ENCODE measurements at regions not wholly inside any gene's neighbourhood (a gene's known extent, or its start where the extent isn't known, plus 50 kb on each side); places are given as distances from the start of the nearest gene placed in this dataset.
"Not testable (repeated sequence)": the region's sequence is repeated elsewhere in the genome, so short reads cannot be mapped to it uniquely, and the experiment has no call there.

DNA sequence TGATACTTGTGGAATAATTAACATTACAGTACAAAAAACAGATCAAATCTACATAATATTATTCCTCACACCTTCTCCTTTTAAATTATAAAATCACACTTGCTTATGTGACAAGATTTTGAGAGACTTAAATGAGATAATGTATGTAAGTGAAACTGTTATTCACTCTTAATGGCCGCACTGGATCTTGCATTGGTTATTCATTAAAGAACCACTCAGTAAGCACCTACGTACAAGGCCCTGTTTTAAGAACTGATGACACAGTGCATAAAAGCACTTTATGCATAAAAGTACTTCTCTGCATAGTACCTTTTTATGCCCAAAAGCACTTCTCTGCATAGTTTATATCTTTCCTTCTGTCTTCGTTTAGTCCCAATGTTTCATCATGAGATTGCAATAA, 172.1 kb downstream of the GOLGA6L6 start:
- no peak for DNase-seq (ENCODE audit: extremely low read depth, low read depth)

DNA sequence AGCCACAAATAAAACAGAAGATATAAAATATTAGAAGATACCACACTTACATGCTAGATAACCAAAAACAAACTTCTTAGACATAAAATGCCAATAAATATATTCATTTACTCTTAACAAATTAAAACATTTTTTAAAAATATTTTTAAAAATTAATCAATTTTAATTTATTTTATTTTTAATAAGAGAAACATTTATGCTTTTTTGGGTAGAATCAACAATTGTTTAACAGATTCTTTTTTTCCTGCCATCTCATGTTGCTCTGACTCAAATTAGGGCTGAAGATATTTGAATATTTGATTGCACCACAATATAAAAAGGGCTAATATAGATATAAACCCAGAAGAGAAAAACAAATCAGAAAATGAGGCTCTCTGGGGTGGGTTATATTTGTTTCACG, 172.6 kb downstream of the GOLGA6L6 start:
- no peak for DNase-seq (ENCODE audit: extremely low read depth, low read depth)

DNA sequence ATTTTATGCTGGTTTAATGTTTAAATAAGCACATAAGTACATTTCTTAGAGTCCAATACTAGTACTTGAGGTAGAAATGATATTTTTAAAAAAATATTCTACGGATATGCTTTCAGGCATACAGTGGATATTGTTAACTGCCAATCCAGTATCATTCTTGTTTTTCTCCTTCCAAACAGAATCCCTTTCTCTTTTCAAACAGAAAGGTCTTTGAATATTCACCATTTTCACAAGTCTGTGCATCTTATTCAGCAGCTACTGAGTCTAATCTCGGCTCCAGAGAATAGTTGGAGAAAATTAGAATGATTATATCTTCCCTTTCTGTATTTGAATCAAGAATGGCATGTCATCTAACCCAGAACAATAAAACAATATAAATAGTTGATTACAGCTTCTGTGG, 174.5 kb downstream of the GOLGA6L6 start:
- no peak for DNase-seq (ENCODE audit: extremely low read depth, low read depth)

DNA sequence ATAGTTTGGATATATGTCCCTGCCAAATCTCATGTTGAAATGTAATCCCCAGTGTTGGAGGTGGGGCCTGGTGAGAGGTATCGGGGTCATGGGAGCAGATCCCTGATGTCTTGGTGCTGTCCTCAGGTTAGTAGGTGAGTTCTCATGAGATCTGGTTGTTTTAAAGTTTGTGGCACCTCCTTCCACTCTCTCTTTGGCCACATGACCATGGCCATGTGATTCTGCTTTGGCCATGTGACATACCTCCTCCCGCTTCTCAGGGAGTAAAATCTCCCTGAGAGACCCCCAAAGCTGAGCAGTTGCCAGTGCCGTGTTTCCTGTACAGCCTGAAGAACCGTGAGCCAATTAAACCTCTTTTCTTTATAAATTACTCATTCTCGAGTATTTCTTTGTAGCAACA, 178.0 kb downstream of the GOLGA6L6 start:
- DNase-seq (ENCODE audit: extremely low read depth, low read depth): not testable (repeated sequence)

DNA sequence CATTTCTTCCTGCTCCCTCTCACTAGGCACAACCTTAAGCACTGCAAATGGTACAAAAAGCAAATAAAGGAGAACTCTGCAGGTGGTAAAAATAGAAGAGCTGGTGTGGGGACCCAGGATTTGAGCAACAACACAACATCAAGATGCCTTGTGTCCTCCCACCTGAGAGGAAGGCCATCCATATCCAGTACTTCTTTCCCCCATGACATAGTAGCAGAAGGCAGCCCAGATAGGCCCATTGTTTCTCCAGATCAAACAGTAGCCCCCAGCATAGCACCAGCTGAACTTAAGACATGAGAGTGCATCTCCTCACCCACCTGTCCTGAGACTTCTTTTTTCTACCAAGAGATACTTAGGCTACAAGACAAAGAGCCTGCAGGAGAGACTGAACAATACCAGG, 180.5 kb downstream of the GOLGA6L6 start:
- DNase-seq (ENCODE audit: extremely low read depth, low read depth): no peak

DNA sequence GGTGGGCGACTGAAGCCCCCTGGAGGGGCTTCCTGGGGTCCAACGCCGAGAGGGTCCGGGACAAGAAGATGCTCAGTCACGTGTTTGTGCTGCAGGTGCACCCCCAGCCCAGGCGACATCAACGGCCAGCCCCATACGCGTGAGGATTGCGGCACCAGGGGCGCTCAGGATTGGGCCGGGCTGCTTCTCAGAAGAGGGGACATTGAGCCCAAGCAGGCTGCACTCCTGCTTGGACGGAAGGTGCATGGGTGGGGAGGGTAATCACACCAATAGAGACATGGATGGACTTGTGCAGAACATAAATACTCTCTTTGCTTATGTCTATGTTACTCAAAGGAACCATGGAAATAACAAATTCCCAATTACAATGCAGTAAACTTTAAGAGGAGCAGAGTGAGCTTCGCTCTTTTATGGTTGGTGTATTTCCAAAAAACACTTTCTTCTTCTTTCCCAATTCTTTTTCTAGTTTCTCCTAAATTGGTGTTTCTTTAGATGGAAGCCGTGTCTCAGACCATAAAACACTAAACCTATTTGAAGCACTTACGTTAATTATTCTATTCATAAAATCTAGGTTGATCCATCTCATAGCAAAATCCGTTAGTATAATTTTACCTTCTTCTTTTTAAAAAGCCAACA, 182.7 kb downstream of the GOLGA6L6 start:
- no peak for DNase-seq (ENCODE audit: extremely low read depth, low read depth)

DNA sequence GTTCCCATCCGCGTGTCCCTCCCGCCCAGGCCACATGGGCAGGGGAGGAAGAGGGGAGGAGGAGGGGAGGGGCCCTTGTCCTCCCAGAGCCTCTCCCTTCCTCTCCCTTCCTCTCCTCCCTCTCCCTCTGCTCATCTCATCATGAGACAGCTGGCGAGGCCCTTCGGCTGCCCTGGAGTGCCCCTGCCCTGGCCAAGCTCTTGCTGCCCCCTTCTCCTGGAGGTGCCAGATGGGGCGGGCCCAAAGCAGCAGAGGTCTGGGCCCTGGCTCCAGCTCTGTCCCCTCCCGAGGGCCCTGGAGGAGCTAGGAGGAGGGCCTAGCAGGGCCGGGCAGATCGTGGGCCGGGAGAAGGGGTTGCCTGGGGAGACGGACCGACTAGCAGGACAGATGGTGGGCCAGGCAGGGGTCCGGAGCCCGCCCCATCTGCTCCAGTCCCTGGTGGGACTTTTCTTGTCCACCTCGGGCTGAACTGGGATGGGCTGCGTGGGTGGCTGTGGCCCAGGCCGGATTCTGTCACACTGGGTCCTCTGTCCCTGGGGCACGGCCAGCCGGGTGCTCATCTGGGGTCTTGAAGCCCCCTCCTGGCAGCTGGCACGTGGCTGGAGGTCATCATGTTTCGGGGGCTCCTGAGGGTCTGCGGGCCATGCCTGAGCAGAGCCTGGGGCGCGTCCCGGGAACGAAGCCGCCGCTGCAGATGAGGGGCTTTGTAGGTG, 183.4 kb downstream of the GOLGA6L6 start:
- DNase-seq (ENCODE audit: extremely low read depth, low read depth): no peak

DNA sequence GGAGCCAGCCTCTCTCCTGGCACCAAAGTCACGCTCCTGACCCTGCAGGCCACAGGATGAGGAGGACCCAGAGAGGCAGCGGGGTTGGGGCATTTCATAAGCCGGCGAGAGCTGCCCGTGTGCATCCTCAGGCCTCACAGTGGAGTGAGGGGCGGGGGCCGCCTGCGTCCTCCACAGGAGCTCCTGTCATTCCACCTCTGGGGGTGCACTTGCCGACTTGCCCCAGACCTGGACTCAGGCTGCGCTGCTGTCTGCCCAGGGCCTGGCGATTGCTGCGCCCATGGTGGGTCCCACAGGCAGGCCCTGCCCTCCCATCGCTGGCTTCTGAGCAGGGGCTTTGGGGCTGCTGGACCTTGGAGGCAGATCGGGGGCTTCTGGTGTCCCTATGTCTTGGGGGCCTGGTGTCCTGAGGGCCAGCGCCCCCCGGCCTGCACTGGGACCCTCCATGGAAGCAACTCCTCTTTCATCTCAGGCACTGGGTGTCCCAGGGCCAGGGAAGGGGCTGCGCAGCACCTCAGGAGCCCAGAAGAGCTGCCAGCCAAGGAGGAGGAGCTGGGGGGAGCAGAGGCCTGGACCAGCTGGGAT, 184.0 kb downstream of the GOLGA6L6 start:
- no peak for DNase-seq (ENCODE audit: extremely low read depth, low read depth)

DNA sequence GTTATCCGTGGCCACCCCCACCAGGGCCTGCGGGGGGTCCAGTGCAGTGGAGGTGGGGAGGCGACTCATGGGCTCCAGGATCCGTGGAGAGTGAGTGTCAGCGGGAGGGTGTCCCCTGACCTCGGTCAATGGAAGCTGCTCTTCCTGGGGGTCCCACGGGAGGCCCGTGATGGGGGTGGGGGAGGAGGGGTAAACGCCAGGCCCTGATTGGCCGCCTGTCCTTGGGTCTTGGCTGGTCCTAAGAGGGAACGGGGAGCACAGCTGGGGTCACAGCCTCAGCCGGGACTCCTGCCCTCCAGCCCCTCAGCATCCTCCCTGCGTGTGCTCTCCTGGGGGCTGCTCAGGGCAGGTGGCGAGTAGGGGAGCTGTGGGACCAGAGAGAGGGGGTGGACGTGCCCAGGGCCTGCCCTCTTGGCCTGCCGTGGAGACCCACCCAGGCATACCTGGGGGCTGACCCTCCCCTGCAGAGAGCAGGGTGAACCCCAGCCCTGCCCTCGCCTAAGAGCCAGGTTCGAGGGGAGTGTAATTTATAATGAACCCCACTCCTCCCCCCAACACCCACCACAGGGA, 184.6 kb downstream of the GOLGA6L6 start:
- DNase-seq (ENCODE audit: extremely low read depth, low read depth): no peak

DNA sequence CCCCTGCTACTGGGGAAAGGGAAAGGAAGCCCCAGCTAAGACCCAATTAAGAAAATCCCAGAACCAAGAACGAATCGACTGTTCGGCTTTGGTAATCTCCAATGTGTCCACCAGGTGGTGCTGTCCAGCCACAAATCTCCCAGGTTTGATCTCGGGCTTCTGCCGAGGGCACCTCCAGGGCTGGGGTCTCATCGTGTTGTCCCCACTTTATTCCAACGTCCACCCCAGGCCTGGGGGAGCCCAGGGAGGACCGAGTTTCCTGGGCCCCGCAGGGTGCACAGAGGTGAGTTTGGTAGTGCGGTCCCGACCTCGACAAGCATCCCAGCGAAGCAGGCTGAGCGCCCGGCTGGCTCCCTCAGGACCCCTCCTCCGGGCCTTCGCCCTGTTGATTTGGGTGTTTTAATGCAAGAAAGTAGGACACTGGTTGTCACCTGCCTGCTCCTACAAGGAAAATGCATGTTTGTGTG, 185.1 kb downstream of the GOLGA6L6 start:
- peak; percentile 90 for DNase-seq (ENCODE audit: extremely low read depth, low read depth)

DNA sequence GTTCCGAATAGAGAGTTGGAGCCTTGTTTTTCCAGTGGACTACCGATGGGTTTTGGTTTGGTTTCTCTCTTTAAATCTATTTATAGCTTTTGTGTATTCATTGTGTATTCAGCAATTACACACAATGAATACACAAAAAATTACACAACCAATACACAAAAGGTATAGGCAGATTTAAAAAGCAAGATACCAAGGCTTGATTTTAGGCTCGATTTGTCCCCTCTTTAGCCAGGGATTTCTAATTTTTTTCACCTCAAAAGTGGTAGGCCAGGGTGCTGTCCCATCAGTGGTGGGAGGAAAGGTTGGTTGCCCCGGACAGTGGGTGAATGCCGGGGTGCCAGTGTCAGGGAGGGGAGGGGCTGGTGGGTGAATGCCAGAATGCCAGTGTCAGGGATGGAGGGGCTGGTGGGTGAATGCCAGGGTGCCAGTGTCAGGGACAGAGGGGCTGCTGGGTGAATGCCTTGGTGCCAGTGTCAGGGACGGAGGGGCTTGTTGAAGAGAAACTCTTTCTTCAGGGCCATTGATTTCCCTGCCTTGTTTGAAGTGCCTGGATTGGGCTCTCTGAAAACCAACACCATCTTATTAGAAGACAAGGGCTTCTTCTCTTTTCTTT, 186.2 kb downstream of the GOLGA6L6 start:
- no peak for DNase-seq (ENCODE audit: extremely low read depth, low read depth)

DNA sequence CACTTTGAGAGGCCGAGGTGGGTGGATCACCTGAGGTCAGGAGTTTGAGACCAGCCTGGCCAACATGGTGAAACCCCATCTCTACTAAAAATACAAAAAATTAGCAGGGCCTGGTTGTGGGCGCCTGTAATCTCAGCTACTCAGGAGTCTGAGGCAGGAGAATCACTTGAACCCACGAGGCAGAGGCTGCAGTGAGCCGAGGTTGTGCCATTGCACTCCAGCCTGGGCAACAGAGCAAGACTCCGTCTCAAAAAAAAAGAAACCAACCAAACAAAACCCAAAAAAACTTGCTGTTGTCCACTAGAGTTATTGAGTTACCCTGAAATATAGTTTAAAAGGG, 186.7 kb downstream of the GOLGA6L6 start:
- DNase-seq (ENCODE audit: extremely low read depth, low read depth): not testable (repeated sequence)

DNA sequence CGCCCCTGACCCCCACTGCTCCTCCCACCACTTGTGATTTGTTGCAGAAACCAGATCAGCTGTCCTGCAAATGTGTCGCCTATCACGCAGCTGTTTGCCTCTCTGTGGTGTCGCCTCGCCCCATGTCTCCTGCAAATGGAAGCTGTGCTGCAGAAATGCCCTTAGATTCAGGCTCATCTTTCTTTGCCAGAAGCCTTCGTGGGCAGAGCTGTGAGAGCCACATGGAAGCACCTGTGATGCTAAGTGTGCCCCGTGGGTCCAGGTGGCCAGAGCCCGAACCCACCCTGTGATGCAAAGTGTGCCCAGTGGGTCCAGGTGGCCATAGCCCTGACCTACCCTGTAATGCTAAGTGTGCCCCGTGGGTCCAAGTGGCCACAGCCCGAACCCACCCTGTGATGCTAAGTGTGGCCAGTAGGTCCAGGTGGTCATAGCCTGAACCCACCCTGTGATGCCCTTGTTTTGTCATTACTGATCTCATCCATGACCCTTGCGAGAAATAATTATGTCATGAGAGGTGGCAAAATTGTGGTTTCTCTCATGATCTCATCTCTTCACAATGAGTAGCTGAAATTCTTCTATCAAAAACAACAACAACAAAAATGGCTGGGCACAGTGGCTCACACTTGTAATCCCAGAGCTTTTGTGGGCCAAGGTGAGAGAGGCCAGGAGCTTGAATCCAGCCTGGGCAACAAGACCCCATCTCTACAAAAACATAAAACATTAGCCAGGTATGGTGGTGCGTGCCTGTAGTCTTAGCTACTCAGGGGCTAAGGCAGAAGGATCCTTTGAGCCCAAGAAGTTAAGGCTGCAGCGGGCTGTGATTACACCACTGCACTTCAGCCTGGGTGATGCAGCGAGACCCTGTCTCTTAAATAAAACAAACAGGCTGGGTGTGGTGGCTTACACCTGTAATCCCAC, 187.4 kb downstream of the GOLGA6L6 start:
- no peak for DNase-seq (ENCODE audit: extremely low read depth, low read depth)

DNA sequence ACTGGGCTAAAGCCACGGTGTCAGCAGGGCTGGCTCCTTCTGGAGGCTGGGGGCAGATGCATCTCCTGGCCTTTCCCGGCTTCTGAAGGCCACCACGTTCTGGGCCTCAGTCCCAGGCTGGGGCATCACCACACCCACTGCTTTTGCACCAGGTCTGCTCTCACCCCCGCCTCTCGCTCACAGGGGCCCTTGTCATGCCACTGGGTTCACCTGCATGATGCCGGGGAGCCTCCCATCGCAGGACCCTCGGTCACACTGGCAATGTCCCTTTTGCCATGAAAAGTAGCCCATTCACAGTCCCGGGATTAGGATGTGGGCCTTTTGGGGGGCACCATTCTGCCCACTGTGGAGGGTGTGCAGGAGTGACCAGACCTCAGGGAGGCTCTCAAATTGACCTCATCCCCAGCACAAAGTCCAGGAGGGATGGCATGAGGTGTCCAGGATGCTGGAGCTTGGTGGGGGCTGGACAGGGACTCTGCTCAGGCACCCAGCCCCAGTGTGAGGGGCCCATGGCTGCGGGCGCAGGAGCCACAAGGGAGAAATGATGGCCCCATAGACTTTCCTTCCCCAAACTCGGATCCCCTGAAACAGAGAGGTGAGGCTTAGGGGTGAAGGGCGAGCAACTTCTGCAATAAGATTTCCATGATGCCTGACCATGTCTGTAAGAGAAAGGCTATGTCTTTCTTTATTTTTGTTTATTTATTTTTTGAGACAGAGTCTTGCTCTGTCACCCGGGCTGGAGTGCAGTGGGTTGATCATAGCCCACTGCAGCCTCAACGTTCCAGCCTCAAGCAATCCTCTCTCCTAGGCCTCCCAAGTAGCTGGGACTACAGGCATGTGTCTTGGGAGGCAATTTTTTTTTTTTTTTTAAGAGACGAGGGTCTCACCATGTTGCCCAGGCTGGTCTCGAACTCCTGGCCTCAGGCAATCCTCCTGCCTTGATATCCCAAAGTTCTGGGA, 189.1 kb downstream of the GOLGA6L6 start:
- no peak for DNase-seq (ENCODE audit: extremely low read depth, low read depth)

DNA sequence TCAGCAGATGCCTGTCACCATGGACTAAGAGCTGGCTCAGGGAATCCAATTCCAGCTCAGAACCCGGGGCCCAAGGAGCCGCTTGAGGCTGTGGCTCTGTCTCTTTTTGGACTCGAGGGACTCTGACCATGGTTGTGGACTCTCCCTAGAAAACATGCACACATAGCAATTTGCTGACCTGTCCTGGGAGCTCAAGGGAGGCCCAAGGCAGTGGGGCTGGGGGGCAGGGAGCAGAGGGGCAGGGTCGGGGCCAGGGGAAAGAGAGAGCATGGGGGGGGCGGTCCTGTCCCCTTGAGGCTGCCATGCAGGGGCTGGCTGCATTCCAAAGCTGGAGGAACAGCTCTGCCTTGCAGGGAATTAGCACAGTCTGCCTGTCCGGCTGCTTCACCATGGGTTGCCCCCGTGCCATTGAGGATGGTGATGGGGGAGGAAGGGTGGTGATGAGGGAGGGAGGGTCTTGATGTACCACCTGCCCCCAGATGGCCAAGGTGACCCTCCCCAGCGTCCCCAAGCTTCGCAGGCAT, 190.1 kb downstream of the GOLGA6L6 start:
- no peak for DNase-seq (ENCODE audit: extremely low read depth, low read depth)

DNA sequence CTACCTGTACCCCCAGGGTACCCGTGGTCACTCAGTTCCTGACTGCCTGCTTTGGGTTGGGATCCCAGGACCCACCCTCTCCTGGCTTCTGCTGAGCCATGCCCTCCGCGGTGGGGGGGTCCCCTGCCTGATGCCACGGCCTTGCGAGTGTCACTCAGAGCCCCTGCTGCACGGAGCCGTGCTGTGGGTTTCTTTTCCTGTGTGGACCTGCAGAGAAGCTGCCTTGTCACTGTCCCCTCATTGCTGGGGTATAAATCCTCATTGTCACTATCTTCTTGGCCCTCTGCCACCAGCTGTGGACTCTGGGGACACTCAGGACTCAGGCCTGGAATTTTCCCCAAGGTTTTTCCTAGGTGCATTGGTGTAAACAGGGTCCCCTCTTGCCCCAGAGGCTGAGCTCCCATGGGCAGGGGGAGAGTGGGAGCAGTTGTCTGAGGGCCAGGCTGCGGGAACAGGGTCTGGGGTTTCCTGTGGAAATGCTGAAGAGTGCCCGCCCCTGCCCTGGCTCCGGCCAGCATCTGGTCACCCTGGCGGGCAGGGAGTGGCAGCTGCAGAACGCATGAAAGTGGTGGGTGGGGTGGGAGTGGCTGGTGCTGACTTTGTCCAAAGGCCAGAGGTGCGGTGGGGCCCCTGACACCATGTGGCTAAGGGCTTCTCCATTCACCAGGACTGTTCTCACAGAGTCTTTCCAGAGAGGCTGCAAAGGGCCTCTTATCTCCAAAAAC, 191.7 kb downstream of the GOLGA6L6 start:
- no peak for DNase-seq (ENCODE audit: extremely low read depth, low read depth)

DNA sequence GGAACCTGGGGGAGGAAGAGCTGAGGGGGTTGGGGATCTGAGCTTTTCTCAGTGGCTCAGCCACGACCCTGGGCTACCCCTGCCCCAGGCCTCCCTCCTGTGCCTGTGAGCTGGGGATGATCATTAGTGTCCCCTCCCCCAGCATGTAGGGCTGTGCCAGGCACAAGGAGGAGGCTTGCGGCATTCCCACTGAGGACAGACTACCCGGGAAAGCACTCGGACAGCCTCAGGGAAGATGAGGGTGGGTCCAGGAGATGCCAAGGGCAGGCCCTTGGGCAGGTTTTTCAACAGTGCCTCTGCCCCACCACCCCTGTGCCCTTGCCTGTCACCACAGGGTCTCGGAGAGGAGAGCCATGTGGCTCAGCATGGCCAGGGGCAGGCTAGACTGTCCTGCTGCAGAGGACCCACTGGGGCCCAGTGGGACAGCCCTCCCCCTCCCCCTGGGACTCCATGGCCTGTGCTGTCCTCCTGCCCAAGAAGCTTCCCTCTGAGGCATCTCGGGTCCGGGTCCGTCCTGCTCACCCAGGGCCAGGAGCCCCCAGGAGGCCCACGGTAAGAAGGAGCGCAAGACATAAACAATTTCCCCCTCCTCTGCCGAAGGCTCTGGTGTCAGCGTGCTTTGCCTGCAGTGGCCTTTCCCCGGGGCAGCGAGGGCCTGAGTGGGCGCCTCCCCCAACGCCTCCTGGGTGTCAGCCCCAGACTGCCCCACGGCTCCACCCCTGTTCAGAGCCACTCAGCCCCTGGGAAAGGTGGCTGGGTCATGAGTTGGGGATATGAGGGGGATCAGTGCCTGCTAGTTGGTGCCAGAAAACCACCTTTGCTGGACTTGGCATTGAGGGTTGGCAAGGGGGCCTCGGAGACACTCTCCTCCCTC, 192.5 kb downstream of the GOLGA6L6 start:
- DNase-seq (ENCODE audit: extremely low read depth, low read depth): no peak
